ENCODE measurements at regions not wholly inside any gene's neighbourhood (a gene's known extent, or its start where the extent isn't known, plus 50 kb on each side); places are given as distances from the start of the nearest gene placed in this dataset.

DNA sequence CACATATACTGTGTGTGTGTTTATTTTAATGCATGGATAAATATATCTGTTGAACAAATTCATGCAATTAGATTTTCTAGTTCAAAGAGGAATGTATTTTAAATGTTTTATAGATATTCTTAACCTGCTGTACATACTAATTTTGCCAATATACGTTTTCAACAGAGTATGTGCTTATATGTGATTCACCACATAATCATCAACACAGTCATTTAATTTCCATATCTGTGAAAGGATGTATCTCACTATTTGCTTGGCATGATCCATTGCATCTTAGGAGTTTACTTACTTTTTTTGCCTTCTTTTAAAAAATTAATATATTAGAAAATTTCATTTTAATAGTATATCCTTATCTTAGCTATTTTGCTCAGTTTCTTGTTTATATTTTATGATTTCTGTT, 902.3 kb upstream of the CITED2 start:
- no peaks in the 10 kb centered on the region for H3K4me1 ChIP-seq (ENCODE audit: insufficient read depth, low read length, poor library complexity, severe bottlenecking)
- H3K36me3 ChIP-seq (ENCODE audit: insufficient read depth, low read length, poor library complexity, severe bottlenecking): no peaks in the 10 kb centered on the region
- POLR2A ChIA-PET (ENCODE audit: low non-redundant PET): interaction anchor here (0.6 kb wide), 1 partner anchor 226 kb away, joined by 5 read pairs; no protein-coding TSS in a partner anchor
- H3K27me3 ChIP-seq (replicated peaks; ENCODE audit: insufficient read depth, low read depth, low read length, poor library complexity): no peaks in the 10 kb centered on the region
- TF ChIP-seq, protein P1, sequence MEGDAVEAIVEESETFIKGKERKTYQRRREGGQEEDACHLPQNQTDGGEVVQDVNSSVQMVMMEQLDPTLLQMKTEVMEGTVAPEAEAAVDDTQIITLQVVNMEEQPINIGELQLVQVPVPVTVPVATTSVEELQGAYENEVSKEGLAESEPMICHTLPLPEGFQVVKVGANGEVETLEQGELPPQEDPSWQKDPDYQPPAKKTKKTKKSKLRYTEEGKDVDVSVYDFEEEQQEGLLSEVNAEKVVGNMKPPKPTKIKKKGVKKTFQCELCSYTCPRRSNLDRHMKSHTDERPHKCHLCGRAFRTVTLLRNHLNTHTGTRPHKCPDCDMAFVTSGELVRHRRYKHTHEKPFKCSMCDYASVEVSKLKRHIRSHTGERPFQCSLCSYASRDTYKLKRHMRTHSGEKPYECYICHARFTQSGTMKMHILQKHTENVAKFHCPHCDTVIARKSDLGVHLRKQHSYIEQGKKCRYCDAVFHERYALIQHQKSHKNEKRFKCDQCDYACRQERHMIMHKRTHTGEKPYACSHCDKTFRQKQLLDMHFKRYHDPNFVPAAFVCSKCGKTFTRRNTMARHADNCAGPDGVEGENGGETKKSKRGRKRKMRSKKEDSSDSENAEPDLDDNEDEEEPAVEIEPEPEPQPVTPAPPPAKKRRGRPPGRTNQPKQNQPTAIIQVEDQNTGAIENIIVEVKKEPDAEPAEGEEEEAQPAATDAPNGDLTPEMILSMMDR (conservative IDR thresholded peaks at IDR 0.05; ENCODE audit: low read depth, low read length): no peak
- TF ChIP-seq EZH2 (IDR thresholded peaks at IDR 0.05; ENCODE audit: borderline replicate concordance, low read depth, low read length, poor library complexity, severe bottlenecking): no peak
- H3K4me3 ChIP-seq (ENCODE audit: low read depth, low read length, poor library complexity, severe bottlenecking): no peak overlapping the region
- CTCF ChIA-PET: no interaction called here
- BruUV-seq (replicated peaks): no TSS peak
- no peak for DNase-seq (ENCODE audit: low spot score)
- no peaks in the 10 kb centered on the region for H3K9me3 ChIP-seq (ENCODE audit: low read depth, low read length, poor library complexity, severe bottlenecking)
- no peak overlapping the region for H3K27ac ChIP-seq (ENCODE audit: low read depth, low read length, poor library complexity, severe bottlenecking)
- intact Hi-C loops (cut with micrococcal nuclease; ENCODE audit: unreplicated experiment): no loop called here

DNA sequence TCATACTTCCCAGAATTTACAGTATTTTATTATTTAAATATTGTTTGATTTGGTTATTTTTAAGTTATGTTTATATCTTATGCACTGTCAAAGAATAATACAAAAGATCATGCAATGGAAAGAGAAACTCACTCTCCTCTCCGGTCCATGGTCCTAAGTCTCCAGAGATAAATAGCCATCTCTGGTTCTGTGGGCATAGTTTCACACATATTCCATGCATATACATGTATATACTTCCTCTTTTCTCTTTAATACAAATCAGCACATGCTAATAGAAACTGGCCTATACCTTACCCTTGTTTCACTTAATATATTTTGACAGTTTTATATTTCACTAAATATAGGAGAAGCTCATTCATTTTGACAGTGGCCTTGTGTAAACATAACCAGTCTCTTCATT, 901.7 kb upstream of the CITED2 start:
- Histone ChIP-seq H3K27me3 (replicated peaks; ENCODE audit: insufficient read depth, low read depth, low read length, poor library complexity) (no peaks in the 10 kb centered on the region), H3K4me1 (ENCODE audit: insufficient read depth, low read length, poor library complexity, severe bottlenecking) (no peaks in the 10 kb centered on the region), H3K36me3 (ENCODE audit: insufficient read depth, low read length, poor library complexity, severe bottlenecking) (no peaks in the 10 kb centered on the region), H3K4me3 (ENCODE audit: low read depth, low read length, poor library complexity, severe bottlenecking) (no peak overlapping the region), H3K27ac (ENCODE audit: low read depth, low read length, poor library complexity, severe bottlenecking) (no peak overlapping the region), H3K9me3 (ENCODE audit: low read depth, low read length, poor library complexity, severe bottlenecking) (no peaks in the 10 kb centered on the region)
- ChIA-PET POLR2A (ENCODE audit: low non-redundant PET) (interaction anchor here (0.6 kb wide), 1 partner anchor 226 kb away, joined by 5 read pairs; no protein-coding TSS in a partner anchor), CTCF (no interaction called here)
- intact Hi-C loops (cut with micrococcal nuclease; ENCODE audit: unreplicated experiment): no loop called here
- DNase-seq (ENCODE audit: low spot score): no peak
- TF ChIP-seq, protein P1 (conservative IDR thresholded peaks at IDR 0.05; ENCODE audit: low read depth, low read length): no peak
- TF ChIP-seq EZH2 (IDR thresholded peaks at IDR 0.05; ENCODE audit: borderline replicate concordance, low read depth, low read length, poor library complexity, severe bottlenecking): no peak
- BruUV-seq (replicated peaks): no TSS peak

DNA sequence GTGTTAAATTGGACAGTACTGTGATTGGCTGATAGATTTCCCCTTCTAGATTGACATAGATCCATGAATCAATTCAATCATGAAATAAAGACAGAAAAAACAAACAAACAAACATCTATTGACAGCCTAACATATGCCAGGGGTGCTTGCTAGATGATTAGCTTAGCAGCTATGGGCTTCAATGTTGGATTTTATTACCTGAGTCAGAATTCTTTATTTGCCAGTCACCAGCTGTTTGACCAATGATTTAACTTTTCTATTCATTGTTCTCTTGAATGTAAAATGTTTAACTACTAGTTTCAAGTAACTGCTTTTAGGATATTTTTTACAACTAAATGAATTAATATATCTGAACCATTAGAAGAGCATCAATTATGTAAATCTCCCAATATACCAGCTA, 901.3 kb upstream of the CITED2 start:
- Histone ChIP-seq H3K4me3 (ENCODE audit: low read depth, low read length, poor library complexity, severe bottlenecking) (no peak overlapping the region), H3K27ac (ENCODE audit: low read depth, low read length, poor library complexity, severe bottlenecking) (no peak overlapping the region), H3K4me1 (ENCODE audit: insufficient read depth, low read length, poor library complexity, severe bottlenecking) (no peaks in the 10 kb centered on the region), H3K36me3 (ENCODE audit: insufficient read depth, low read length, poor library complexity, severe bottlenecking) (no peaks in the 10 kb centered on the region), H3K9me3 (ENCODE audit: low read depth, low read length, poor library complexity, severe bottlenecking) (no peaks in the 10 kb centered on the region), H3K27me3 (replicated peaks; ENCODE audit: insufficient read depth, low read depth, low read length, poor library complexity) (no peaks in the 10 kb centered on the region)
- ChIA-PET CTCF (no interaction called here), POLR2A (ENCODE audit: low non-redundant PET) (no interaction called here)
- intact Hi-C loops (cut with micrococcal nuclease; ENCODE audit: unreplicated experiment): no loop called here
- no TSS peak for BruUV-seq (replicated peaks)
- TF ChIP-seq EZH2 (IDR thresholded peaks at IDR 0.05; ENCODE audit: borderline replicate concordance, low read depth, low read length, poor library complexity, severe bottlenecking): no peak
- TF ChIP-seq, protein P1 (conservative IDR thresholded peaks at IDR 0.05; ENCODE audit: low read depth, low read length): no peak
- no peak for DNase-seq (ENCODE audit: low spot score)

Data from A673 (cell line).